HK-2 (cell line): ENCODE measurements at regions not wholly inside any gene's neighbourhood (a gene's known extent, or its start where the extent isn't known, plus 50 kb on each side); places are given as distances from the start of the nearest gene placed in this dataset.

Experiments used
- DNase-seq: peaks from one replicate; pipeline ENCODE4 v3.0.0-alpha.2; 2018; ENCODE audit not compliant: unreplicated experiment

GRCh38 chr5:143497749-143498148 lies 94.3 kb upstream of the NR3C1 start:
- no peak for DNase-seq

- no peak for DNase-seq
Observed at GRCh38 chr5:143496943-143497342, 93.5 kb upstream of the NR3C1 start.

- DNase-seq: no peak
Observed at GRCh38 chr5:143495821-143496275, 92.4 kb upstream of the NR3C1 start.

- DNase-seq: no peak
Observed at GRCh38 chr5:143495110-143495509, 91.6 kb upstream of the NR3C1 start.

GRCh38 chr5:143494595-143494994 lies 91.1 kb upstream of the NR3C1 start:
- no peak for DNase-seq

GRCh38 chr5:143494162-143494561 lies 90.7 kb upstream of the NR3C1 start:
- no peak for DNase-seq

GRCh38 chr5:143492783-143493182 lies 89.3 kb upstream of the NR3C1 start:
- DNase-seq: no peak

- DNase-seq: no peak
Observed at GRCh38 chr5:143491646-143492045, 88.2 kb upstream of the NR3C1 start.

GRCh38 chr5:143488381-143488780 lies 84.9 kb upstream of the NR3C1 start:
- DNase-seq: no peak

GRCh38 chr5:143484601-143485000 lies 81.1 kb upstream of the NR3C1 start:
- DNase-seq: no peak

- no peak for DNase-seq
Observed at GRCh38 chr5:143481697-143482531, 78.4 kb upstream of the NR3C1 start.

- DNase-seq: no peak
Observed at GRCh38 chr5:143480001-143480400, 76.5 kb upstream of the NR3C1 start.

- DNase-seq: no peak
Observed at GRCh38 chr5:143479394-143479793, 75.9 kb upstream of the NR3C1 start.

GRCh38 chr5:143476601-143477211 lies 73.2 kb upstream of the NR3C1 start:
- DNase-seq: no peak

- no peak for DNase-seq
Observed at GRCh38 chr5:143474616-143475015, 71.1 kb upstream of the NR3C1 start.

- no peak for DNase-seq
Observed at GRCh38 chr5:143473481-143473880, 70.0 kb upstream of the NR3C1 start.

GRCh38 chr5:143472576-143472975 lies 69.1 kb upstream of the NR3C1 start:
- no peak for DNase-seq

GRCh38 chr5:143471666-143472464 lies 68.4 kb upstream of the NR3C1 start:
- no peak for DNase-seq

GRCh38 chr5:143471041-143471509 lies 67.6 kb upstream of the NR3C1 start:
- DNase-seq: peak; percentile 44

GRCh38 chr5:143470120-143470519 lies 66.6 kb upstream of the NR3C1 start:
- DNase-seq: peak; percentile 16

- no peak for DNase-seq
Observed at GRCh38 chr5:143469125-143469524, 65.6 kb upstream of the NR3C1 start.

GRCh38 chr5:143466632-143467031 lies 63.1 kb upstream of the NR3C1 start:
- DNase-seq: no peak
